Stimulated activated CD4-positive, alpha-beta T cell treated with anti-CD3 and anti-CD28 coated beads, Interleukin-15, amount 100 ng/mL, for 24 hours (primary cell): ENCODE measurements at regions not wholly inside any gene's neighbourhood (a gene's known extent, or its start where the extent isn't known, plus 50 kb on each side); places are given as distances from the start of the nearest gene placed in this dataset.
A peak's percentile ranks its signal among the peaks of the same experiment; 100 is the strongest.
"Not testable (repeated sequence)": the region's sequence is repeated elsewhere in the genome, so short reads cannot be mapped to it uniquely, and the experiment has no call there.

Experiments
- DNase-seq: peaks from one replicate; pipeline ENCODE4 v3.0.0-alpha.2; 2020

DNA sequence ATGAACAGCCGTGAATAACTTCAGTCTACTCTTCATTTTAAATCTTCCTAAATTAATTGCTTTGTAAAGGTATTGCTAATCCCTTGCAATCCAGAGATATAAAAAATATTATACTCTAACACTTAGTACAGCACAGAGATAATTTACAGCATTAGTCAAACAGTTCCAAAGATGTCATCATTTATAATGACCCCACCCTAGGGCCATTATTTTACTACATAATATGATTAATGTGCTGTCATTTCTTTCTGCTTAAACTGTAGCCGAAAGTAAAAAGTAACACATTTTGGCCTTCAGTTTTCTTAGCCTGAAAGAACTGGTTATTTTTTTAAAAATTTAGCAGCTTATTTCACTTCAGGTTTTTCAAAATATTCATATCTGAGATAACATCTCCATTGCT lies 256.3 kb upstream of the RFC3 start:
- DNase-seq, result no peak

DNA sequence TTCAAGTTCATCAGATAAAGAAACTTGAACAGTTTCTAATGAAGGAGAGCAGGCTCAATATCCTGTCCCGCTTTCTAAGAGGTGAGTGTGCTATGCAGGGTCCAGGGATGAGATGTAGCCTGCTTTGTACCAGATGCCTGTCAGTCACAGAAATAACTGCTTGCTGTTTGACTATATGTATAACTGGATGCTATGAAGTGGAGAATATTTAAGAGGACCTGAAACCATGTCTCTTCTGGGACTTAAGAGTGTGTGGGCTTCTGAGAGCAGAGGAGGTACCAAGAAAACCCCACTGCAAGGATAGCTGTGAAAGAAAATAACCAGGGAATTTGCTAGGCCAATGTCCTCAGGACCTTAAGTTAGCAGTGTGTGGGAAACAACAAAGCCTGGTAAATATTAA lies 246.3 kb upstream of the RFC3 start:
- no peak for DNase-seq

DNA sequence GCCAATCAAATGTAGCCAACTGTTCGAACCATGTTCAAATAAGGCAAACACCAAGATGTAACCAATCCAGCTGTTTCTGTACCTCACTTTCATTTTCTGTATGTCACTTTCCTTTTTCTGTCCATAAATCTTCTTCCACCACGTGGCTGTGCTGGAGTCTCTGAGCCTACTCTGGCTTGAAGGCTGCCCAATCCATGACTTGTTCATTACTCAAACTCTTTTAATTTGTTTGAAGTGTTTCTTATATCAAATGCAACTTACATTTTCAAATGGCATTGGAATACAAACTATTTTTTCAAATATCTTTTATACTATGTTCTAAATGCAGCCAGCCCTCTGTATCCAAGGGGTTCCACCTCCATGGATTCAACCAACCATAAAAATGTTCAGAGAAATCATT lies 245.6 kb upstream of the RFC3 start:
- DNase-seq, result not testable (repeated sequence)

DNA sequence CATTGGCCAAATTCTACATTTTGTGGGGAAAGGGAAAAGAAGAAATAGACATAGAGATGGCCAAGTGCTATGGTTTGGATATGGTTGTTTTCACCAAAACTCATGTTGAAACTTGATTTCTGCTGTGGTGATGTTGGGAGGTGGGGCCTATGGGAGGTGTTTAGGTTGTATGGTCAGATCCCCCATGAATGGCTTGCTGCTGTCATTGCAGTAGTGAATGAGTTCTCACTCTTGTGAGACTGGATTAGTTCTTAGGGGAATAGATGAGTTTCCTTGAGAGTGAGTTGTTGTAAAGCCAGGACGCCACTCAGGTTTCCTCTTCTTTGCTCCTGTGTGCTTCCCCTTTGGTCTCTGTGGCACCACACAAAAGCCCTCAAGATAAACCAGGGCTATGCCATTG lies 242.6 kb upstream of the RFC3 start:
- DNase-seq, result no peak

DNA sequence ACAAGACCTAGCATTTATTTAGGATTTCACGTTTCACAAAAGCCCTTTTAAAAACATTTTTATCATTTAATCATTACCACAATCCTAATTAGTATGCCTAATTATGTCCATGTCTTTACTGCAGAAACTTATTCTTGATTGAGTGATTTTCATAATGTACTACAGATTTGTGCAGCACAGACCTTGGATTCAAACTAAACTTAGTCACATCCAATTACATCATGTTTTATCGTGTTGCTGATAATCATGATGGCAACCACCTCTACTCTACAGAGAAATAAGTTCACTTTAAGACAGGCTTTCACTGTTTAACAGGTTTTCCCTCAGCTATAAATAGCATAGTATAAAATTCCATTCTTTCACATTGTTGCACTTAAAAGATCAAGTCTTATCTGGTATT lies 240.9 kb upstream of the RFC3 start:
- DNase-seq, result no peak

DNA sequence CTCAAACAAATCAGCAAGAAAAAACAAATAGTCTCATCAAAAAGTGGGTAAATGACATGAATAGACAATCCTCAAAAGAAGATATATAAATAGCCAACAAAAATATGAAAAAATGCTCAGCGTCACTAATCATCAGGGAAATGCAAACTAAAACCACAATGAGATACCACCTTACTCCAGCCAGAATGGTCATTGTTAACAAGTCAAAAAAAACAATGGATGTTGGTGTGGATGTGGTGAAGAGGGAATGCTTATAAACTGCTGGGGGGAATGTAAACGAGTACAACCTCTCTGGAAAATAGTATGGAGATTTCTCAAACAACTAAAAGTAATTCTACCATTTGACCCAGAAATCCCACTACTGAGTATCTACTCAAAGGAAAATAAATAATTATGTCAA lies 239.2 kb upstream of the RFC3 start:
- DNase-seq, result no peak

DNA sequence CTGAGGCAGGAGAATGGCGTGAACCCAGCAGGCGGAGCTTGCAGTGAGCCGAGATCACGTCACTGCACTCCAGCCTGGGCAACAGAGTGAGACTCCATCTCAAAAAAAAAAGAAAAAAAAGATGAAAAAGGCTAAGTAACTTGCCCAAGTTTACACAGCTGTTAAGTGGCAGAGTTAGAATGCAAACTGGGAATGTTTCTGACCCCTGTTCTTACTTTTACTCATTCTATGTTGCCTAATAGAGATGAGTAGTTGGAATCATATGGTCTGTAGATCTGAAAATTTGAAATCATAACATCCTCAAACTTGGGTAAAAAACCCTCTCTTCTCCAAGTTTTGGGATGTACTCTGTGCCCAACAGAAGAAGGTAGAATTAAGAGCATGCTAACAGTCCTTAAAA lies 235.8 kb upstream of the RFC3 start:
- no peak for DNase-seq

DNA sequence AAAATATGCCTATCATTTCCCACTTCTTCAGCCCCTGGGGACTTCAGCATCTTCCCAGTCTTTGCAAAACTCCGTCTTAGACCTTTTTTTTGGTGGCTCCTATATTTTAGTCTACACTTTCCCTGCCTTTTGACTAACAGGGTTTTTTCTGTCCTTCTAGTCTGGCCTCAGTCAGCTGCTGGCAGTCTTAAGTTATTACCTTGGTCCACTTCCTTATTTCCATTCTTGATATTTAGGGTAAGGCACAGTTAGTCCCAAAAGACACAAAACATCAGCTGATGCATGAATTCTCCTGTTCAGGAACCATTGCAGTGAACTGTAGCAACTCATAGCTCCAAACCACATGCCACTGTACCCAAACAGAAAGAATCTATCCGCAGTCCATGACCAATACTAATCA lies 234.6 kb upstream of the RFC3 start:
- DNase-seq, result no peak

DNA sequence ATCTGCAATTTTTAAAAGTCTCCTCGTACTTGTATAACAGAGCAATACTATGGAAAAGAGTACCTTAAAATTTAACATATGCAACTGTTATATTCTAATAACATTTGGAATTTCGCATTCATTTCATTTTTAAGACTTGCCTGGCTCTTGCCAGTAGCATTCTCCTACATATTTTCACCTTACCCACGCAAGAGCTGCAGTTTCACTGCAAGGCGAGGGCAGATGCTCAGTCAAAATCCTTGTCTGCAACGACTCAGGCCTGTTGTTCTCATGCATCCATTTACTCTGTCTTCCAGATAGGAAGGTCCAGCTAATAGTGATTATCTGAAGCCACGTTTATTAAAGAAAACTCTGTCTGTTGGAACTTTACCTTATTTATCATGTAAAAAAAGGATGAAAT lies 227.0 kb upstream of the RFC3 start:
- DNase-seq, result no peak

DNA sequence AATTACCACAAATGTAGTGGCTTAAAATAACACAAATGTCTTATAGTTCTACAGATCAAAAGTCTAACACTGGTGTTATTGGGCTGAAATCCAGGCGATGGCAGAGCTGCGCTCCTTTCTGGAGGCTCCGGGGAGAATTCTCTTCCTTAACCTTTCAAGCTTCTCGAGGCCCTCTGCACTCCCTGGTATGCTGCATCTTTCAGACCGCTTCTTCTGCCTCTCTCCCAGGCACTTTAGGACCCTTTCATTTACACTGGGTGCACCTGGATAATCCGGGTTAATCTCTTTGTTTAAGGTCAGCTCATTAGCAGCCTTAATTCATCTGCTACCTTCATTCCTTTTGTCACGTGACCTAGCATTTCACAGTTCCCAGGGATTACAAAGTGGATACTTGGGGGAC lies 211.3 kb upstream of the RFC3 start:
- DNase-seq, result no peak

DNA sequence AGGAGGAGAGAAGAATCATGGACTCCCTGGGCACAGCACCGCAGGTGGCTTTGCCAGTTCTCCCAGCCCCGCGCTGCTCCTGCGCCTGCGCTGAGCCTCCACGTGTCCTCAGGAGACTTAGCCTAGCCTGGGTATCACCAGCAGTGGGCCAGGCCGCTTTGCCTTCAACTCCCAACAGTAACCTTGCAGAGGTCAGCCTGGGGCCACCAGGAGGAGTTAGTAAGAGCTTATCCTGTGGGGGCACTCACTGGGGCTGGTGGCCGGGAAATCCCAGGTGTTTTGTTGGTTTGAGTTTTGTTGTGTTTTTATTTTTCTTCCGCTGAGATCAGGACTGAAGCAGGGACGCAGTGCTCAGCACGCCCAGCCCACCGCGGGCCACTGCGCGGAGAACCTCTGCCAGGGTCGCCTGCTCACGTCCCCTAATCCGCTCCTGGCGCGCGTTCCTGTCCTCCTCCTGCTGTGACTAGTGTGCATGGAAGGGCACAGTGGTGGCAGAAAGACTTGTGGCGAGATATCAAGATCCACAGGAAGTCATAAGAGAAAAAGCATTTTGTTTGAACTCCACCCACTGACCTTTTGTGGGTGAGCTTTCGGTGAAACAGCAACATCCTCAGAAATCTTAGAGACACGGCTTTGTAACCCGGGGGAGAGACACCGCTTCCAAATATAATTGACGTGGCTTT lies 207.4 kb upstream of the RFC3 start:
- DNase-seq, result peak; percentile 71

DNA sequence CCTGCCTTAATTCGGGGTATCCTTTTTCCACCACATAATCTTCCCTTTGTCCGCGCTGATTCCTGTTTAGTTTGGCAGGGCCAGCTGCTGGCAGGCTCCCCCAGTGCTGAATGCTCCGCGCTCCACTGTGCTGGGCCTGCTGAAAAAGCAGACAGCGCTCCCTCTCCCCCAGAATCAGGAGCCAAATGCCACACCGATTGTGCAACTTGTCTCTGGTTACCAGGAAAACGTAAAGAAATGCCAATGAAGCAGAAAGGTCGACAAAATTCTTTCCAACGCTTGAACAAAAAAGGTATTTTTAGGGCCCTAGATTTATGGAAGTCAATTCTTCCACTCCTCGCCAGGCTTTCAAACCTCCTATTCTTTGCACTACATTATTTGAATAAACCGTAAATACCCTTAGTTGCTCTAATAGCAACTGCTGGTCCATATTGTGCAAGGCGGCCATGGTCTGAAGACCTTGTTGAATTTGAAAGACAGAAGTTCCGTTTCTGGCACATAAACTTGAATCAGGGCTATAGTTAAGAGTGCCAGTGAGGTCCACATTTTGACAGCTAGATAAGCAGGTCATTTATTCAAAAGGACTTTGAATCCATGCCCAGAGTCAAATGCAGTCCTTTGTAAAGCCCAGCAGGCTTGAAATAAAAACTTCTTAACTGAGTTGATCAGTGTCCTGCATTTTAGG lies 206.7 kb upstream of the RFC3 start:
- no peak for DNase-seq

DNA sequence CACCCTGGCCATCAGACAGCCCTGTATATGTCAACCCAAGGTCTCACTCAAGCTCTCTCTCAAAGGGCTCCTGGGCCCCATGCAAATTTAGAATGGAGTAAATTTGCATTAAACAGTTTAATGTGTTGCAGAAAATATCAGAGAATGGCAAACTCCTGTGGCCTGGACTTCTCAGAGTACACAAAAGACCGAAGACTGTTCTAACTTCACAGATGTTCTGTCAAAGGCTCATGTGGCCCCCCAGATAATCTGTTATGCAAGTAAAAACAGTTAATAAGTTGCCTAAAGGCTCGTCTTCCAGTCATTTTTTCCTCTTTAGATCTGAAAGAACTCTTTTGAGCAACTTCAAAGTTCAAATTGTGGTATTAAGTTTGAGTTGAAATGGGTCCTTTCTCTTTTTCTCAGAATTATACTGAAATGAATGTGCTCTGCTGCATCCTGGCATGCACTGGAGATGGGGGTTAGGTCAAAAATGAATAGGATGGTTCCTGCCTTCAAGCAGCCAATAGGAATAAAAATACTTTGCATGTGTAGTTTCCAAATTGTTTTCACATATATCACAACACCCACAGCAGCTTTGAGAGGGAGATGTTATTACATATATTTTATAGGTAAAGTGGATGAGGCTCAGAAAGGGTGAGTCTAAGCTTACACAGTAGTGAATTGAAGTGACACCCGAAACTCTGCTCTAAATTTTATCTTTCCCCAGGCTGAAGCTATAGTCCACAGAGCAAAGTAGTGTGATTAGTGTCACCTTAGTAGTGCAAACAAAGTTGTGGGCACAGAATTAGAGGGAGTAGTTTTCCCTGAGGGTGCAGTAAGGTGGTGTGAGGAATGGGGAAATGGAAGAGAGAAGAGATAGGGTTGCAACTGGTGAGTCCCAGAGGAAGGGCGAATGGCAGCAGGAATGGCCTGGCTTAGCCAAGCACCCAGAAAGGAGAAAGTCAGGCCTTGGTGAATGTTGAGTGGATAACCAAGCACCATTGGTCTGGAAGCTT lies 205.0 kb upstream of the RFC3 start:
- peak; percentile 47 for DNase-seq

DNA sequence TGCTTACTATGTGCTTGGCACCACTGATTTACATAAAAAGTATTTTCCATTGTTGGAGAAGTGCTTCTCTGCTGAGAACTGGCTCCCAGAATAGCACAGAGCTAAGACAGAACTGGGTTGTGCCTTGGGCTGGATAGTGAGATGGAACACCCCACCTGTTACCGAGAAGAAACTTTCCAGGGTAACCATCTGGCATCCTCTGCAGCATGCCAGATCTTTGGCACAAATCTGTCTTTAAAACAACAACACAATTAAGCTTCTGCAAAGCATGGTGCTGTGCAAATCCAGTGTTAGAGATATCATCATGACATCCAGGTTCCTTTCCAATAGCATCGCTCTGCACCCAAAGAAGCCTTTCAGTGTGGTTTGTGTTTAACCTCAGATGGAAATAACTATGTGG lies 202.5 kb upstream of the RFC3 start:
- no peak for DNase-seq

DNA sequence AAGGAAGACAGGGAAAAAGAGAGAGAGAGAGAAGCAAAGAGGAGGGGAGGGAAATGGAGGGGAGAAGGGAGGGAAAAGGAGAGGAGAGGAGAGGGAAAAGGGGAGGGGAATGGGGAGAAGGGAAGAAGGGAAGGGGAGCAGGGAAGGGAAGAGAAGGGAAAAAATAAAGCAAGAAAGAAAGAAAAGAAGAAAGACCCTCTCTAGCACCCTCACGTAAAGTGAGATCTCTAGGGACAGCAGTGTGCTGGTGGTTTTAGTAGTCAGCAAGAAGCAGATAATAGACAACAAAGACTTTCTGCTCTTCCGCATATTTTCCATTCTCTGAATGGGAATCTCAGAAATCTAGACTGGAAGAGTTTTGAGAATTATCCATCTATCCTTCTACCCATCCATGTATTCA lies 201.8 kb upstream of the RFC3 start:
- no peak for DNase-seq

DNA sequence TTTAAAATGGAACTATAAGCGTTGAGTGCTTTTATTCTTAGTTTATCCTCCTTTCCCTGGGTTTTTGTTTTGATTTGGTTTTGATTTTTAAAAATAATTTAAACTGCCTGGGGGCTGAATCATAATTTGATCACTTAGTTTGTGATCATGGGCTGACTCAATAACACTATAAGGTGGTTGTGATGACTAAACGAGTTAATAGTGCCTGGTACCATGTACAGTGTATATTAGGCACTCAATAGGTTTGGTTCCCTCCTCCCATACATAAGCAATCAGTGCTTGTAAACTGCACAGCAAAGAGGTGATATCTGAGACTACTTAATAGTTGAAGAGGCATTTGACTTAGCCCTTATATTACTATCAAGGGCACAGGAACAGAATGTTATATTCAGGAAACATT lies 200.9 kb upstream of the RFC3 start:
- DNase-seq, result no peak

DNA sequence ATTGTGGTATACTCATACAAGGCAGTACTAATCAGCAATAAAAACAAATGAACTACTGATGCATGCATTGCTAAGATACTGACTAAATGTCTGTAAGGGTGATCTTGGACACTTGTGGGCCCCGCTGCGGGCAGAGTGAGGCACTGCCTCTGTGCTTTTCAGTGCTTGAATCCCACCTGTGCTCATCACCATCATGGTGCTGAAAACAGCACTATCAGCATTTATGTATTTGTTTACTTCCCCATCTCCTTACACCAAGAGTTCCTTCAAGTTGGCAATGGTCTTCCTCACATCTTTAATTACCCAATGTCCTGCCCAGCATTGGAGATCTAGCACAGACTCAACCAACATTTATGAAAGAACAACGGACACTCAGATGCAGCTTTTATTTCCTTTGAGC lies 193.7 kb upstream of the RFC3 start:
- DNase-seq, result no peak

DNA sequence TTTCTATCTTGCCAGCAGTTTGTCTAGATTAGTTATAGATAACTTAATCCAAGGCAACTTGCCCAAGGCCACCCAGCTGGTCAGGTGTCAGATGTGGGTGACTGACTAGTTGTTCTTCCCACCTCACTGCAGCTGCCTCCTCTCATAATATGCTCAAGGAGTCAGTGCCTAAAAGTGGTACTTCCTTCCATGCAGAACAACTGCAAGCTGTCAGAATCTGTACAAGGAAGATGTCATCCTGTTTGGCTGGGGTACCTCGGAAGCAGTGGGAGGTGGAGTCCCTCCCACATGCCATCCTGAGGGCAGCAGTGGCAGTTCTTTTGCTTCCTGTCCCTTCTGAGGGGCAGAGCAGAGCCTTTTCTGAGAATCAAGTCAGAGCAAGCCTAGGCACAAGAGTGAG lies 193.2 kb upstream of the RFC3 start:
- no peak for DNase-seq

DNA sequence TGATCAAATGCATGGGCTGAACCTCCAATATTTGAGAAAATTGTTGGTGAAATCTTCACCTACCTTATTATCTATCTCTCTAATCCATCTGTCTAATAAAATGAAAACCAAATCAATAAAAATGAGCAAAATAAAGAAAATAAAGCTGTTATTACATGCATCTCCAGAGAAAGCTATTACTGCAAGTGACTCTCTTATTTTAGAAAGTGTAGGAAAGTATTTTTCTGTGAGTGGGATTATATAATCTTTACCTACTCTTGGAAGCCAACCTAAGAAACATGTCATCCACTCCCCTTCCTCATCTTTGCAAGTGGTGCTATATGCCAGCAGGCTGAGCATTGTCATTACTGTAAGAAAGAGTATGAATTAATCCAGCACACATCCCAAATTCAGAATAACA lies 191.5 kb upstream of the RFC3 start:
- DNase-seq, result no peak

DNA sequence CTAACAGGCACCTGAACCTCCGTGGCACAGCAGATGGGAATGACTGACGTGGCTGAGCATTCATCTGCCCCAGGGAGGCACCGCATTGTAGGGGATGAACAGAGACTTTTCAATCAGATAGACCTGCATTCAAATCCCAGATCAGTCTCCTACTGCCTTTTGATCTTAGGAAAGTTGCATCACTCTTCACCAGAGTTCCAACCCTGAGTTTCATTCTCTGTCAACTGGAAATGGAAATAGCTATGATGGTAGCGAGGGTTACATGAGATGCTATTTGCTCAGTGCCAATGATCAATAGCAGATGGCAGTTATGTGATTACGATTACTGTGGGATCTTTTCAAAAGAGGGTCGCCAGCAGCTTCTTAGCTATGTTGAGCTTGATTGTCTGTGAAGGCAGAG lies 189.3 kb upstream of the RFC3 start:
- DNase-seq, result no peak

DNA sequence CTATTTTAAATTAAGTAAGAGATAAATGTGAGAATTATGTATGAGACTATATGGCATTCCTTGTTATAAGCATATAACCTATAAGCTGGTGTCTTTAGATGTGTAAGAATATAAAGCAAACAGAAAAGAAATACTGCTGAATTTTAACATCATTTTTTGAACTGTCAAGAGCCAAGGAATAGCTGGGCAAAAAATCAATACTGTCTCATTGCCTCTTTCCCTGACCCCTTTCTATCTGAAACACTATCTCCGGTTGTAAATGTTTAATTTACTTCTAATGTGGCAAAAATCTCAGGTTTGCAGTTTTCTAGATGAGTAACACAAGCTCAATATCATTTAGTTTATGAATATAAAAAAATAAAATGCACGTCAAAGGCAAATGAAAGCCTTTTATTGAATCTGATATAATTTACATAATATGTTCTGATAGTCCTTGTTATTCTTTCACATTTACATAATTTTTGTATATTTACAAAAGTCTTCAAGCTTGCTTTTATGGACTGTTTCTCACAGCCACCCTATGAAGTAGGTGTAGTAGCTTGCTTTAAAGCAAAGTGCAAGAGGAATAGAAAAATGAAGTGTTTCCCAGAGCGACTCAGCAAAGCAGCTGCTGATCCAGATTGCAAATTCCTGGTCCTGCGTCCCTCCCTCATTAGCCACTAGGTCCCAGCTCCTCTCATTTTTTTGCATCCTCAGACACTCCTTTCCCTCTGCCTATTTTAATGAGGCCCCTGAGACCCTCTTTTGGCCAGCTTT lies 188.2 kb upstream of the RFC3 start:
- no peak for DNase-seq

DNA sequence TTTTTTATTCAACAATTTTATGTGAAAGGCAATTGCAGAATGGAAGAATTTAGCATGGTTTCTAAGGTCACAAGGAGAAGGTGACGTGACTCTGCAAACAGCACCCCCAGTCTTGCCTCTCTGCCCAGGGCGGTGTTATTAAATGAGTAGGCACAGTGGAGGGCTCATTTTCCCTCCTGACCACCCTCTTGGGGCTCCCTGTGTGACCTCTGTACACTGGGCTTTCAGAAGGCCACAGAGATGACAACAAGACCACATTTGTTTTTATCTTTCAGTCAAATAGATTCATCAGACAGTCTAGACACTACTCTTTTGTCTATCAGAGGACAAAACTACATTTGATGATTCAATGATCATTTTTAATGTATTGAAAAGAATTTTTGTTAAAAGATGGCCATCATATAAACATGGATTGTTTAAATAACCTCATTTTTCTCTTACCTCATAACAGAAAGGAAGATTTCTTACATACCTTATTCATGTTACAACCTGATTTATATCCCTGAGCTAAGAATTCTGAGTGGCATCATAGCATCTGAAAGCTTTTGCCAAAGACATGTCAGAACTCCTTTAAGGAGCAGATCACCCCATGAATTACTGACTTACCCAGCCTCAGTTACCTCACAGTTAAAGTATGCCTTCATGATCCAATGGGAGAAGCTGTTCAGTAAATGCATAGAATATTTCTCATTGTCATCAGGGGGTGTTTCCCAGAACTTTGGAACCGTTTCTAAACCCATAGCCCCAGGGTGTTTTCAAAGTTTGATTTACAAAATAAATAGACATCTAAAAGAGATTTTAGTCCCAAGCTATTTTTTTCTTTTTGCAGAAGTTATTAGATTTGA lies 184.0 kb upstream of the RFC3 start:
- no peak for DNase-seq
